Glomerular endothelial cell (primary cell): ENCODE measurements at regions not wholly inside any gene's neighbourhood (a gene's known extent, or its start where the extent isn't known, plus 50 kb on each side); places are given as distances from the start of the nearest gene placed in this dataset.

Source experiments
- DNase-seq: peaks from one replicate; pipeline ENCODE4 v3.0.0-alpha.2; 2011; ENCODE audit warnings: low read depth, low spot score; ENCODE audit errors: extremely low read depth

DNA sequence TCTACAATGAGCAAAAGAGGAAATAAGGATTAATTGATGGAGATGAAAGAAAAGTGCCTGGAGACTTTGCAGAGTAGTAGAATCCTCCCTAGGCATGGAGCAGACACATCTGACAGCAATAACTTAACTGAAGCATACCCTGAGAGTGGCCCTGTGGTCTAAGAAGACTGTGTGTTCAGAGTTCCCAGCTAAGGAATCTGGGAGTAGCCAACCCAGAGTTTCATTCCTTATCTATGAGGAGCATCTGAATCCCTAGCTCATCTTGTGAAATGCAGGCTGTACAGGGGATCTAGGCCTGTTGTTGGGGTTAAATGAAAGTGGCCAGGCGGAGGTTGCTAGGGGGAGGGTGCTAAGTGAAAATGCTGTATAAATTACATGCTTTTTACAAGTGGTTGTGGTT is 233.1 kb upstream of the FBXL7 start:
- no peak for DNase-seq

GRCh38 chr5:15266229-15266628 is 233.8 kb upstream of the FBXL7 start:
- DNase-seq, result no peak

GRCh38 chr5:15263942-15264341 is 236.0 kb upstream of the FBXL7 start:
- no peak for DNase-seq

- DNase-seq, result no peak
Measured at GRCh38 chr5:15263406-15263805, 236.6 kb upstream of the FBXL7 start.

GRCh38 chr5:15261269-15261995 is 238.5 kb upstream of the FBXL7 start:
- no peak for DNase-seq

DNA sequence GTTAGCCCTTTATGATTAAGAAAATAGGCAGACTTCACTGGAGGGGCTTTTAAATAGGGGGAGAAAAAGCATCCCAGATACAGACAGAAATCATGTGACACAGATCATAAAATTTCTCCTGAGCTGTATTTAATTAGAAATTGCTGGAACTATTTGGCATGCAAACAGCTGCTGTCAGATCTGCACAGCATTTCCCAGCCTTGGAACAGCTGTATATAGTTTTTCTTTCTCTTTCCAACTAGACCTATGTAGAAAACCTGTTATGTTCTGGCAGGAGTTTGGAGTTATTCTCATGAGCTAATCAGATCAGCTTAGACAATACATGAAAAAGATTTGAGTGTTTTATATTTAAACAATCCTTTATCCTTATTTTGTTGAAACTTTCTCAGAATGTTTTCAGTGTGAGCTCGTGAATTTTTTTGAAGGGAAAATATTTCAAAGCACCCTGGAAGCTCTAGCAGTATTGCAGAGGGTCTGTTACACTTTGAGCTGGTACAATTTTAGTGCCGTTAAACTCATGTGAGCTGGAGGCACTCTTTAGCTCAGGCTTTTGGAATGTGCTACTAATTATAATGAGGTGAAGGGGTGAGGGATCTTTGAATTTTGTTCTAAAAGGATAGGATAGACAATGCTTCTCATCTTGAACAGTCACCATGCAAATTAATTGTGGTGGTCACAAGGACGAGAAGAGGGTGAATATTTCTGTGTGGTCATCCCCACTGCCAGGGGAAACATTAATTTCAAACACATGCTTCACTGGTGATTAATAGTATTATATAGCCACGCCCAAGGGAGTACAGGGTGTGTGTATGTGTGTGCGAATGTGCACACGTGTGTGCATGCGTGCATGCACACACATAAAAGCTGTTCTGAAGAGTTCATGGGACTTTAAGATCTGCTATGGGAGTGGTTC is 239.4 kb upstream of the FBXL7 start:
- no peak for DNase-seq

GRCh38 chr5:15256485-15256884 is 243.5 kb upstream of the FBXL7 start:
- no peak for DNase-seq

DNA sequence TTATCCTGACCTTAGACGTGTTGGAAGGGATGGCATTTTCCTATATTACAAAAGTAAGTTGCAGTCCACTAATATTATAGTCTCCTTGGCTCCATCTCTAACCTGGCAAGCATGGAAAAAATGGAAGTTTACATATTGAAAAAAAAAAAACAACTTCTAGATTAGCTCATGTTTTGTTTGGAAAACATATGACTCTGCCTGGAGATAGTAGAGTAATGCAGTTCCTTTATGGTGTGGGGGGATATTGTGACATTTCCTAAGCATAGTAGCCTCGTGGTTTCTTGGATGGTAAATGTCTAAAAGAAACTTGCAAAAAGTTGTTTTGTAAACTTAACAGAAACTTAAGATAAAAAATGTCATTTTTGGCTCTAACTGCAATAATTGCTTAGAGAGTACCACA is 244.4 kb upstream of the FBXL7 start:
- no peak for DNase-seq

- DNase-seq, result no peak
Measured at GRCh38 chr5:15254607-15255006, 245.4 kb upstream of the FBXL7 start.

- DNase-seq, result no peak
Measured at GRCh38 chr5:15252331-15252730, 247.6 kb upstream of the FBXL7 start.

DNA sequence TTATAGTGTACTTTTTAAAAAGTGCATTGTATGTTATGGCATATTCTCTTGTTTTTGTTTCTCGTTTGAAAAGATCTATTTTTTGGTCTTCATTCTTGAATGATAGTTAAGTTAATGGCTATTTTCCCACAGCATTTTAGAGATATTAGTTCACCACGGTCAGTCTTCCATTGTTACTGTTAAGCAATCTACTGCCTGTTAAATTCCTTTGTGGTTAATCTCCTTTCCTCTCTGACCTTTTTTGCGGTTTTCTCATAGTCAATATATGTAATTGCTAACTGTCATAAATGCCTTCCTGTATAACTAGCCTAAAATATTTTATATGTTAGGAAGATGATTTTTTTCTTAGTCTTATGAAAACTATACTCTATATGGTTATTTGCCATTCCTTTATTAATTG is 250.8 kb upstream of the FBXL7 start:
- DNase-seq, result peak; percentile 14

DNA sequence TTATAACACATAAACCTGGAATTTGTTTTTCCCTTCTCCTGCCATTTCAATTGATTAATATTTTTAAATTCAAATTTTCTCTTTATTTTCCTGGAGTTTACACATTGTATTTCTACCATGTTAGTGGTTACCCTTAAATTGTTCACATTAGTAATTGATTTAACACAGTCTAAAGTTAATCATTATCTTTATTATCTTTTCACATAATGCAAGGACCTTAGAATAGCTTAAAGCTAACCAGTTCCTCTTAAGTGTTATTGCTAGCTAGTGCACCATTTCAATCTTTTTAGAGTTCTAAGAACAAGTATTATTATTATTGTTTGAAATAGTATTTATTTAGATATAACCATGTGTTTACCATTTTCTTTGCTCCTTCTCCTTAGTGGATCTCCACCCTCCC is 251.2 kb upstream of the FBXL7 start:
- DNase-seq, result no peak

- no peak for DNase-seq
Measured at GRCh38 chr5:15245913-15246312, 254.1 kb upstream of the FBXL7 start.

DNA sequence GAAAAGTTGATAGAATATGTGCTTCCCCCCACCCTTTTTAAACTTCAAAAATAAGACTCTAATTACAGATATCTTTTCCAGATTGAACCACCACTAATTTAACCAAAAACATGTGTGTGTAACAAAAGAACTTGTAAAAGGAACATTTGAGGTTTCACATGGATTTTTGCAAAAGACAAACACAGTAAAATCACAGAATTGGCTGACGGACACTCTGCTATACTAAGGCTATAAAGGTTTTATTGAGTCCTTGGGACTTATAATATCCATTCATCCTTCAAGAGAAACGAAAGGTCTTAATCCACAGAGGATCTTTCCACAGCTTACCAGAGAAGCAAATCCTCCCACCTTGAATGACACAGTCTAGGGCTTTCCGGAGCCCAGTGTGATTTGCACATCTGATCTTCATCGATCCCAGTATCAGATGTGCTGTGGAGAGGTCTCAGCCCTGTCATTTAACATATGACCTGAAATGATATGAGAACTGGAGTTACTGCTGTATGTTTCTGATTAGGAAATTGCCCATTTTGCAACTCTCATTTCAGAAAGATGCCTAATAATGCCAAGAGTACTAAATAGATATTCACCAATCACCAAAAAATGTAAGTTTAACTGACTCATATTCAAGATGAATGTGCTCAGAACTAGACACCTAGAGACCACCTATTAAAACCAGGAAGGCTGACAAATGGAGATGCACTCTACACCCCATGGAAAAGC is 256.5 kb upstream of the FBXL7 start:
- DNase-seq, result no peak

DNA sequence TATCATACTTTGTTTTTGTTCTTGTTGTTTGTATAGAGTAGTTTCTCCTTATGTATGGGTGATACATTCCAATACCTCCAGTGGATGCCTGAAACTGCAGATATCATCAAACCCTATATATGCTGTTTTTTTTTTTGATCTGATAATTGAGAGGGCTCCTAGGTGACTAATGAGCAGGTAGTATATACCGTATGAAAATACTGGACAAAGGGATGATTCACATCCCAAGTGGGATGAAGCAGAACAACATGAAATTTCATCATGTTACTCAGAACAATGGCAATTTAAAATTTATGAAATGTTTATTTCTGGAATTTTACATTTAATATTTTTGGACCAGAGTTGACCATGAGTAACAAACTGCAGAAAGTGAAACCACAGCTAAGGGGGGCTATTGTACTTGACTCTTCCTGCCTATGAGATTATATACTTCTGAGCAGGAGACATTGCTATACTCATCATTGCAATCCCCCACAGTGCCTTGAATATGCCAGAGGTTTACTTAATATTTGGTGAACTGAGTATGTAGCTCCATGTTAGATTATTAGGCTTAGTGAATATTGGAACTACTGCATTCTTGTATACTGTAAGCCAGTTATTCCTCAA is 258.7 kb upstream of the FBXL7 start:
- DNase-seq, result no peak

DNA sequence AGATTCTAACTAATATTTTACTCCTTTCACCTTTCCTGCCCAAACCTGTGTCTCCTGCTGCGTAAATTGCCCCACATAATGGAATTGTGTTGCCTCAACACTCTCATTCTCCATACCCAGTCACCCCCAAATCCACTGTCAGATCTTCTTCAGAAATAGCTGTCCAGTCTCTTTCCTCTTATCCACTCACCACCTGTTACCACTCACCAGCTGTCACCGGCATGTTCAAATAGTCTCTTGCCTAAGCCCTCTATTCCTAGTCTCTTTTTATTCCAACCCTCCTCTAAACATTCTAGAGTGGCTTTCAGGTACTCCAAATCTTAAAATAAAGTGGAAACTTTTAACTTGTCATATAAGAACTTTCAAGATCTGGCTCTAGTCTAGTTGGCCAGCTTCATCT is 262.0 kb upstream of the FBXL7 start:
- no peak for DNase-seq

- DNase-seq, result no peak
Measured at GRCh38 chr5:15236911-15237508, 263.0 kb upstream of the FBXL7 start.

DNA sequence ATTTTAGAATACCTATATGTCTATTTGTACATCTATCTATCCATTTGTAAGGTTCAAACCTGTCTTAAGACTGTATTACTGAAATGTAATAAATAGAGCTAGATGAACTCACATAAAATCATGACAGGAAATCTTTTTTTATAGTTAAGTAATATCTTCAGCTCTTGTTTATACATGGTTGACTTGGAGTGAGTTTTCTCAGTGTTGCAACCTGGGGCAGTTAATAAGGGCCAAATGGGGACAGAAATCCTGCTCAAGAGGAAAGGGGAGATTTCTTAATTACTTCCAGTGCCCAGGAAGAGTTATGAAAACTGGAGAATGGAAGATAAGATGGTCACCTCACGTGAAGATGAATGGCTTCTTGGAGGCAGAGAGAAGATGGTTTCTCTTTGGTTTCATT is 265.1 kb upstream of the FBXL7 start:
- no peak for DNase-seq

- DNase-seq, result no peak
Measured at GRCh38 chr5:15234366-15234765, 265.6 kb upstream of the FBXL7 start.

DNA sequence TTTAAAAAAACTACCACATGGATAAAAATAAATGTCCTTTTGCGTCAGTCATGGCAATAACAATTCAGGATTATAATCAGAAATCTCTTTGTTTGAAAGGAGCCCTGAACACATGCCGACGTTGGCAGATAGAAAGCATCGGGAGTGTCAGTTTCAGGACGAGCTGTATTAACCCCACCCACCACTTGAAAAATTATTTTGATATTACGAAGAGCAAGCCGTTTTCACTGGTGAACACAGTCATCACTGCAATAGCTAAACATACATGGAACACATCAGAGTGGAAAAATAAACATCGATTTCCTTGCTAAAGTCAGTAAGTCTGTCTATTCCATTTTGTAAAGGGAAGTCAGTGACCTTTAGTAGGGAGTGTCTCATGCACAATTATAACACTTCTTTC is 266.4 kb upstream of the FBXL7 start:
- no peak for DNase-seq

GRCh38 chr5:15222156-15222555 is 277.8 kb upstream of the FBXL7 start:
- DNase-seq, result no peak
